Uterus (tissue), 3 donors: ENCODE measurements at regions not wholly inside any gene's neighbourhood (a gene's known extent, or its start where the extent isn't known, plus 50 kb on each side); places are given as distances from the start of the nearest gene placed in this dataset.

Source experiments
- DNase-seq, 2 donors: peaks; one replicate each; pipeline ENCODE4 v3.0.0-alpha.2; 2019 to 2020
- H3K27ac ChIP-seq, 2 donors: fragments of 200-600 bp; sonication (generic); 1 replicate in 1 of 2; 2 replicates in 1 of 2; pipeline ENCODE4 v1.5.1; 2016 to 2018
- H3K27me3 ChIP-seq, 2 donors: fragments of 200-600 bp; sonication (generic); one replicate each; pipeline ENCODE4 v1.5.1; 2018 to 2019; ENCODE audit warnings: control low read depth in 1 of 2
- H3K36me3 ChIP-seq, 2 donors: fragments of 200-600 bp; sonication (generic); one replicate each; pipeline ENCODE4 v1.5.1; 2019; ENCODE audit warnings: control low read depth in 1 of 2
- H3K4me1 ChIP-seq, 2 donors: fragments of 200-600 bp; sonication (generic); one replicate each; pipeline ENCODE4 v1.5.1; 2018 to 2019; ENCODE audit warnings: control low read depth in 1 of 2
- H3K4me3 ChIP-seq, 2 donors: fragments of 200-600 bp; sonication (generic); 1 replicate in 1 of 2; 2 replicates in 1 of 2; pipeline ENCODE4 v1.5.1; 2018 to 2019; ENCODE audit warnings: mild to moderate bottlenecking in 1 of 2
- H3K9me3 ChIP-seq, 2 donors: fragments of 200-600 bp; sonication (generic); one replicate each; pipeline ENCODE4 v1.5.1; 2019; ENCODE audit warnings: control low read depth in 1 of 2
- POLR2A ChIP-seq, 2 donors: fragments of 450-650 bp; IDR thresholded peaks; one replicate each; pipeline ENCODE4 v1.6.1; 2016; ENCODE audit warnings: antibody characterized with exemption in 2 of 2, mild to moderate bottlenecking in 1 of 2, moderate library complexity in 1 of 2
- intact Hi-C: fragments of 100-400 bp; cut with DNase I; formaldehyde crosslinking; loops from one replicate; pipeline ENCODE4 v1.15.1; 2023; ENCODE audit warnings: low total_unique reads
- TF ChIP-seq, protein P1 (sequence below), 4 experiments: fragments of 200-600 bp in 2 of 4; fragments of 450-650 bp in 2 of 4; sonication (generic) in 2 of 4; IDR thresholded peaks; one replicate each; pipeline ENCODE4 v1.5.1; 2016 to 2019; ENCODE audit warnings: antibody characterized with exemption in 4 of 4, mild to moderate bottlenecking in 2 of 4, moderate library complexity in 1 of 4
- donor health status: DM: yes; HTN: yes; CAD: no.

DNA sequence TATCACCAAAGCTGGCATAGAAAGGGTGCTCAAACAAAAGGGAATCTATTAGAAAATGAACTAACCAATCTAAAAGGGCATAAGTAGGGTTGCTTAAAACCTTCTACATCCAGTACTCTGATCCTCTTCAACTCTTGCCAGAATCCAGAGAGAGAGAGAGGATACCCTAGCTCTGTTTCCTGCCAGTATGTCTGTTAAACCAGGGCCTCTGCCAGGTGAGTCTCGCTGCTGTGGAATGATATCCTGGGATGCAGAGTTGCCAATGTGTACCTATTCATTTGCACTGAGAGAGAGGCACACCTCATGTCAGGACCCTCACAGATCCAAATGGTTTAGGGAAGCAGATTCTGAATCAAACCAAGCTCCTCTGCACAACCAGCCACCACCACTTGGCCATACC lies 79.8 kb upstream of the DYNLRB2 start:
- no peak for TF ChIP-seq POLR2A (IDR thresholded peaks at IDR 0.05)
- TF ChIP-seq, protein P1, sequence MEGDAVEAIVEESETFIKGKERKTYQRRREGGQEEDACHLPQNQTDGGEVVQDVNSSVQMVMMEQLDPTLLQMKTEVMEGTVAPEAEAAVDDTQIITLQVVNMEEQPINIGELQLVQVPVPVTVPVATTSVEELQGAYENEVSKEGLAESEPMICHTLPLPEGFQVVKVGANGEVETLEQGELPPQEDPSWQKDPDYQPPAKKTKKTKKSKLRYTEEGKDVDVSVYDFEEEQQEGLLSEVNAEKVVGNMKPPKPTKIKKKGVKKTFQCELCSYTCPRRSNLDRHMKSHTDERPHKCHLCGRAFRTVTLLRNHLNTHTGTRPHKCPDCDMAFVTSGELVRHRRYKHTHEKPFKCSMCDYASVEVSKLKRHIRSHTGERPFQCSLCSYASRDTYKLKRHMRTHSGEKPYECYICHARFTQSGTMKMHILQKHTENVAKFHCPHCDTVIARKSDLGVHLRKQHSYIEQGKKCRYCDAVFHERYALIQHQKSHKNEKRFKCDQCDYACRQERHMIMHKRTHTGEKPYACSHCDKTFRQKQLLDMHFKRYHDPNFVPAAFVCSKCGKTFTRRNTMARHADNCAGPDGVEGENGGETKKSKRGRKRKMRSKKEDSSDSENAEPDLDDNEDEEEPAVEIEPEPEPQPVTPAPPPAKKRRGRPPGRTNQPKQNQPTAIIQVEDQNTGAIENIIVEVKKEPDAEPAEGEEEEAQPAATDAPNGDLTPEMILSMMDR (IDR thresholded peaks at IDR 0.05) = no peak
- intact Hi-C loops = no loop called here

DNA sequence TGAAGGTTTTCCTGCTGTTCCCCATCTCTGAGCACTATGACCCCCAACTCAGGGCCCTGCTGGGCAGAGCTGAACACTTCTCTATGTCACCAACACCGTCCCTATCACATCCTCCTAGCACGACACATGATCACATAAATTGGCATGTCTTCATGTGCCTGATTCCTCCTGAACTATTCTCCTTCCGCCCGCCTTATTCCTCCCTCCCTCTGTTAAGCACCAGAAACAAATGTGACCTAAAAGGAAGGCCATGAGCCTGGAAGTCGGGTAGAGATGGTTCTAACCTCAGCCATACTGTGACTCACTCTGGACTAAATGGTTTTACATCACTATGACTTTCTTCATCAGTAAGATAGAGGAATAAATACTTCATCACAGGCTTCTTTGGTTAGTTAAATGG lies 80.8 kb upstream of the DYNLRB2 start:
- Histone ChIP-seq H3K9me3 (no peaks in the 10 kb centered on the region), H3K4me1 (no peaks in the 10 kb centered on the region), H3K27me3 (no peaks in the 10 kb centered on the region), H3K27ac (peak overlapping the region; percentile 5 to 38), H3K36me3 (no peaks in the 10 kb centered on the region), H3K4me3 (no peak overlapping the region)
- TF ChIP-seq, protein P1 (IDR thresholded peaks at IDR 0.05) = no peak
- TF ChIP-seq POLR2A (IDR thresholded peaks at IDR 0.05) = no peak
- DNase-seq = no peak
- intact Hi-C loops = no loop called here

More for the DNA sequence above, 79.8 kb upstream of the DYNLRB2 start:
- no peaks in the 10 kb centered on the region for H3K9me3 ChIP-seq
- DNase-seq = no peak
- H3K36me3 ChIP-seq = no peaks in the 10 kb centered on the region
- no peak overlapping the region for H3K27ac ChIP-seq
- H3K27me3 ChIP-seq = no peaks in the 10 kb centered on the region
- no peak overlapping the region for H3K4me3 ChIP-seq
- H3K4me1 ChIP-seq = no peaks in the 10 kb centered on the region

GRCh38 chr16:80459331-80459777 lies 81.4 kb upstream of the DYNLRB2 start:
- peak overlapping the region in 1 of 2 donors; percentile 38 for H3K27ac ChIP-seq

DNA sequence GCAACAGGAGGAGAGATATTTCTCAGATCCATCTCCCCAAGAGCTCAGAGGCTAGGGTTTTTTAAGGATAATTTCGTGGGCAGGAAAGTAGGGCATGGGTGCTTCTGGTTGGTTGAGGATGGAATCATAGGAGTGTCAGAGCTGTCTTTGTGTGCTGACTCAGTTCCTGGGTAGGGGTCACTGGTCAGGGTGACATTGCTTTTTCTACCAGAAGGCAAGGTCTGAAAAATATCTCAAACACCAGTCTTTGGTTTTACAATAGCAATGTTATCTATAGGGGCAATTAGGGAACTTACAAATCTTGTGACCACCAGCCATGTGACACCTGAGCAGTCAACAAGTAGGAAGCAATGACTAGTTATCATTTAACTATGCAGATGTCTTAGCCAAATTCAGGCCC lies 82.9 kb upstream of the DYNLRB2 start:
- TF ChIP-seq POLR2A (IDR thresholded peaks at IDR 0.05) = no peak
- TF ChIP-seq, protein P1 (IDR thresholded peaks at IDR 0.05) = no peak
- intact Hi-C loops = no loop called here
- Histone ChIP-seq H3K27me3 (no peaks in the 10 kb centered on the region), H3K4me1 (no peaks in the 10 kb centered on the region), H3K36me3 (no peaks in the 10 kb centered on the region), H3K9me3 (no peaks in the 10 kb centered on the region), H3K4me3 (no peak overlapping the region), H3K27ac (no peak overlapping the region)
- DNase-seq = no peak

More at GRCh38 chr16:80459331-80459777, 81.4 kb upstream of the DYNLRB2 start:
- peak in 1 of 2 donors; percentile 37 for DNase-seq
- H3K36me3 ChIP-seq = no peaks in the 10 kb centered on the region
- no peak overlapping the region for H3K4me3 ChIP-seq
- H3K4me1 ChIP-seq = no peaks in the 10 kb centered on the region
- no peaks in the 10 kb centered on the region for H3K27me3 ChIP-seq
- no peaks in the 10 kb centered on the region for H3K9me3 ChIP-seq
- intact Hi-C loops = no loop called here
- TF ChIP-seq, protein P1 (IDR thresholded peaks at IDR 0.05) = no peak
- no peak for TF ChIP-seq POLR2A (IDR thresholded peaks at IDR 0.05)

DNA sequence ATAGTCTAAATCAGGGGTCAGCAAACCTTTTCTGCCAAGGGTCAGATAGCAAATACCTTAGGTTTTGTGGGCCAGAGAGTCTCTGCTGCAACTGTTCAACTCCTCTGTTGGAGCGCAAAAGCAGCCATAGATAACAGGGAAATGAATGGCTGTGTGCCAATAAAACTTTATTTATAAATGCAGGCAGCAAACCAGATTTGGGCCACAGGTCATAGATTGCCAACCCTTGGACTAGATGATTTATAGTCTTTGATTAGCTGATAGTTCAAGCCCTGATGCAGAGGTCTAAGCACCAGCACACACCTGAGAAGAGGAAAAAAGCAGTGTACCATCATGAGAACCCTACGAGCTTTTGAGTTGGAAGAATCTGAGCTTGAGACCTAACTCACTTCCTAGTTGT lies 86.0 kb upstream of the DYNLRB2 start:
- Histone ChIP-seq H3K4me1 (no peaks in the 10 kb centered on the region), H3K4me3 (no peak overlapping the region), H3K27me3 (no peaks in the 10 kb centered on the region), H3K27ac (no peak overlapping the region), H3K36me3 (no peaks in the 10 kb centered on the region), H3K9me3 (no peaks in the 10 kb centered on the region)
- intact Hi-C loops = no loop called here
- no peak for DNase-seq
- TF ChIP-seq, protein P1 (IDR thresholded peaks at IDR 0.05) = no peak
- TF ChIP-seq POLR2A (IDR thresholded peaks at IDR 0.05) = no peak
